Breast epithelium (tissue), 4 donors: ENCODE measurements at regions not wholly inside any gene's neighbourhood (a gene's known extent, or its start where the extent isn't known, plus 50 kb on each side); places are given as distances from the start of the nearest gene placed in this dataset.

Source experiments
- DNase-seq, 2 donors: peaks; one replicate each; pipeline ENCODE4 v3.0.0-alpha.2; 2019; ENCODE audit warnings: low spot score in 2 of 2
- H3K27ac ChIP-seq, 2 donors: fragments of 200-600 bp; sonication (generic) in 1 of 2; one replicate each; pipeline ENCODE4 v1.5.1; 2016 to 2019; ENCODE audit warnings: mild to moderate bottlenecking in 1 of 2
- H3K27me3 ChIP-seq, 2 donors: fragments of 200-600 bp; sonication (generic) in 1 of 2; one replicate each; pipeline versions ENCODE4 v1.5.1 to v1.6.0; 2017 to 2019; ENCODE audit warnings: control low read depth in 1 of 2, mild to moderate bottlenecking in 1 of 2
- H3K36me3 ChIP-seq: fragments of 200-600 bp; one replicate; pipeline ENCODE4 v1.5.1; 2019
- H3K4me1 ChIP-seq, 2 donors: fragments of 200-600 bp; sonication (generic); one replicate each; pipeline ENCODE4 v1.5.1; 2016 to 2019; ENCODE audit warnings: control low read depth in 1 of 2
- H3K4me3 ChIP-seq, 3 donors: fragments of 200-600 bp; sonication (generic); 1 replicate in 2 of 3; 2 replicates in 1 of 3; pipeline ENCODE4 v1.5.1; 2016 to 2019; ENCODE audit warnings: mild to moderate bottlenecking in 3 of 3, moderate library complexity in 2 of 3
- H3K9me3 ChIP-seq, 2 donors: fragments of 200-600 bp; sonication (generic) in 1 of 2; one replicate each; pipeline ENCODE4 v1.5.1; 2016 to 2019; ENCODE audit warnings: control low read depth in 1 of 2
- CTCF ChIP-seq, 3 donors: fragments of 450-650 bp; IDR thresholded peaks; one replicate each; pipeline ENCODE4 v1.5.1; 2016 to 2017; ENCODE audit warnings: antibody characterized with exemption in 3 of 3, mild to moderate bottlenecking in 3 of 3, moderate library complexity in 3 of 3
- POLR2A ChIP-seq: fragments of 450-650 bp; IDR thresholded peaks from one replicate; pipeline ENCODE4 v1.6.1; 2016; ENCODE audit warnings: antibody characterized with exemption, mild to moderate bottlenecking, moderate library complexity
- POLR2AphosphoS5 ChIP-seq, 3 donors: sonication (generic); formaldehyde crosslinking; IDR thresholded peaks; one replicate each; pipeline ENCODE4 v1.6.1; 2017; ENCODE audit warnings: antibody characterized with exemption in 3 of 3
- intact Hi-C: fragments of 100-400 bp; cut with DNase I; formaldehyde crosslinking; loops from one replicate; pipeline ENCODE4 v1.15.1; 2023; ENCODE audit warnings: low total_unique reads

- H3K4me3 ChIP-seq: no peak overlapping the region
- no peaks in the 10 kb centered on the region for H3K9me3 ChIP-seq
- no peak overlapping the region for H3K27ac ChIP-seq
- TF ChIP-seq CTCF (IDR thresholded peaks at IDR 0.05) (no peak), POLR2A (no peak), POLR2AphosphoS5 (IDR thresholded peaks at IDR 0.05) (no peak)
- H3K4me1 ChIP-seq: no peaks in the 10 kb centered on the region
- no peak for DNase-seq
- H3K36me3 ChIP-seq: no peaks in the 10 kb centered on the region
- intact Hi-C loops: no loop called here
- H3K27me3 ChIP-seq: peaks cover 0 to 36% of the 10 kb centered on the region in 2 donors
Observed at GRCh38 chr1:34612091-34612827, 142.6 kb upstream of the GJB5 start.

- TF ChIP-seq POLR2A (no peak), POLR2AphosphoS5 (IDR thresholded peaks at IDR 0.05) (no peak), CTCF (IDR thresholded peaks at IDR 0.05) (no peak)
- DNase-seq: no peak
- intact Hi-C loops: no loop called here
- H3K4me3 ChIP-seq: no peak overlapping the region
- H3K27ac ChIP-seq: no peak overlapping the region
- no peaks in the 10 kb centered on the region for H3K9me3 ChIP-seq
- H3K4me1 ChIP-seq: no peaks in the 10 kb centered on the region
- no peaks in the 10 kb centered on the region for H3K36me3 ChIP-seq
- peaks cover 0 to 25% of the 10 kb centered on the region in 2 donors for H3K27me3 ChIP-seq
Observed at GRCh38 chr1:34617321-34618118, 137.3 kb upstream of the GJB5 start.

- H3K27me3 ChIP-seq: peaks cover 0 to 23% of the 10 kb centered on the region in 2 donors
Observed at GRCh38 chr1:34618381-34618780, 136.5 kb upstream of the GJB5 start.

GRCh38 chr1:34619256-34619655 is 135.6 kb upstream of the GJB5 start:
- H3K4me1 ChIP-seq: no peaks in the 10 kb centered on the region

More at GRCh38 chr1:34618381-34618780, 136.5 kb upstream of the GJB5 start:
- TF ChIP-seq POLR2AphosphoS5 (IDR thresholded peaks at IDR 0.05) (no peak), CTCF (IDR thresholded peaks at IDR 0.05) (no peak), POLR2A (no peak)
- Histone ChIP-seq H3K9me3 (no peaks in the 10 kb centered on the region), H3K36me3 (no peaks in the 10 kb centered on the region), H3K4me1 (no peaks in the 10 kb centered on the region), H3K4me3 (no peak overlapping the region), H3K27ac (no peak overlapping the region)
- intact Hi-C loops: no loop called here
- no peak for DNase-seq

More at GRCh38 chr1:34619256-34619655, 135.6 kb upstream of the GJB5 start:
- intact Hi-C loops: no loop called here
- Histone ChIP-seq H3K27me3 (peaks cover 0 to 25% of the 10 kb centered on the region in 2 donors), H3K27ac (no peak overlapping the region), H3K4me3 (no peak overlapping the region), H3K9me3 (no peaks in the 10 kb centered on the region), H3K36me3 (no peaks in the 10 kb centered on the region)
- DNase-seq: no peak
- TF ChIP-seq POLR2A: no peak
- TF ChIP-seq CTCF (IDR thresholded peaks at IDR 0.05): no peak
- no peak for TF ChIP-seq POLR2AphosphoS5 (IDR thresholded peaks at IDR 0.05)
